Activated B cell treated with CpG ODN at 0.5 μM for 24 hours (primary cell): ENCODE measurements at regions not wholly inside any gene's neighbourhood (a gene's known extent, or its start where the extent isn't known, plus 50 kb on each side); places are given as distances from the start of the nearest gene placed in this dataset.

Experiments
- ATAC-seq: fragments of 200-7000 bp; cut with Tn5 transposase; one replicate; pipeline ENCODE4 v1.10.0; 2021; ENCODE audit warnings: low read depth, mild to moderate bottlenecking, moderate library complexity
- CTCF ChIA-PET: fragments of 350-600 bp; sonication (Branson Sonifier 250); formaldehyde crosslinking; loops from one replicate; lab custom pipeline; 2021; ENCODE audit warnings: antibody characterized with exemption; lab: Charles Lee
- POLR2A ChIA-PET: fragments of 350-600 bp; sonication (Branson Sonifier 250); formaldehyde crosslinking; loops from one replicate; lab custom pipeline; 2021; ENCODE audit warnings: antibody characterized with exemption; lab: Charles Lee
- DNase-seq: peaks from one replicate; pipeline ENCODE4 v3.0.0; 2022
- H3K27ac Mint-ChIP-seq: one replicate; pipeline ENCODE4 v1.8.0; 2020; ENCODE audit warnings: mixed read lengths
- H3K27me3 Mint-ChIP-seq: one replicate; pipeline ENCODE4 v1.8.0; 2021; ENCODE audit warnings: mixed read lengths
- H3K36me3 Mint-ChIP-seq: one replicate; pipeline ENCODE4 v1.8.0; 2021; ENCODE audit warnings: low read depth, mixed read lengths
- H3K4me1 Mint-ChIP-seq: one replicate; pipeline ENCODE4 v1.8.0; 2021; ENCODE audit warnings: mixed read lengths
- H3K4me3 Mint-ChIP-seq: one replicate; pipeline ENCODE4 v1.8.0; 2020; ENCODE audit warnings: mild to moderate bottlenecking, mixed read lengths
- H3K9me3 Mint-ChIP-seq: one replicate; pipeline ENCODE4 v1.8.0; 2020; ENCODE audit warnings: mixed read lengths
- intact Hi-C: fragments of 100-400 bp; cut with micrococcal nuclease; formaldehyde crosslinking; loops from one replicate; pipeline ENCODE4 v1.15.1; 2024
- TF ChIP-seq, protein P1 (sequence below): fragments of 200-600 bp; IDR thresholded peaks from one replicate; pipeline ENCODE4 v1.8.0; 2022; ENCODE audit warnings: antibody characterized with exemption, mild to moderate bottlenecking

DNA sequence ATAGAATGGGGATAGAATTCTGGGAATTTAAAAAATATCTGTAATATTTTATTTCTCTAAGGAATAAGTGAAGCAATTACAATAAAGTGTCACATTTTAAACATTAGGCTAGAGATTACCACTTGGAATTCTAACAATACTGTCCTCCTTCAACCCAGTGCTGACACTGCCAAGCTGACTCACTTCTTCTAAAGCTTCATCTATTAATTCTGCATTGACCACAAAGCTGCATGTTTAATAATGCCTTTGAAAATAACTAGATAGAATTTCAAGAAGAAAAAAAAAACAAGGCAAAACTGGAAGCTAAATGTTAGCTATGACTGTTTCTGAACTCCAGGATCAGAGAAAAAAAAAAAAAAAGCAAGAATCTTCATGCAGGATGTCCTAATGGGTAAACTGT is 970.7 kb upstream of the FBXO33 start:
- H3K9me3 Mint-ChIP-seq: peaks cover 10% of the 10 kb centered on the region
- no peaks in the 10 kb centered on the region for H3K4me1 Mint-ChIP-seq
- POLR2A ChIA-PET: no interaction called here
- H3K27me3 Mint-ChIP-seq: no peaks in the 10 kb centered on the region
- ATAC-seq: no peak
- no peak overlapping the region for H3K27ac Mint-ChIP-seq
- TF ChIP-seq, protein P1, sequence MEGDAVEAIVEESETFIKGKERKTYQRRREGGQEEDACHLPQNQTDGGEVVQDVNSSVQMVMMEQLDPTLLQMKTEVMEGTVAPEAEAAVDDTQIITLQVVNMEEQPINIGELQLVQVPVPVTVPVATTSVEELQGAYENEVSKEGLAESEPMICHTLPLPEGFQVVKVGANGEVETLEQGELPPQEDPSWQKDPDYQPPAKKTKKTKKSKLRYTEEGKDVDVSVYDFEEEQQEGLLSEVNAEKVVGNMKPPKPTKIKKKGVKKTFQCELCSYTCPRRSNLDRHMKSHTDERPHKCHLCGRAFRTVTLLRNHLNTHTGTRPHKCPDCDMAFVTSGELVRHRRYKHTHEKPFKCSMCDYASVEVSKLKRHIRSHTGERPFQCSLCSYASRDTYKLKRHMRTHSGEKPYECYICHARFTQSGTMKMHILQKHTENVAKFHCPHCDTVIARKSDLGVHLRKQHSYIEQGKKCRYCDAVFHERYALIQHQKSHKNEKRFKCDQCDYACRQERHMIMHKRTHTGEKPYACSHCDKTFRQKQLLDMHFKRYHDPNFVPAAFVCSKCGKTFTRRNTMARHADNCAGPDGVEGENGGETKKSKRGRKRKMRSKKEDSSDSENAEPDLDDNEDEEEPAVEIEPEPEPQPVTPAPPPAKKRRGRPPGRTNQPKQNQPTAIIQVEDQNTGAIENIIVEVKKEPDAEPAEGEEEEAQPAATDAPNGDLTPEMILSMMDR: no peak
- H3K4me3 Mint-ChIP-seq: no peak overlapping the region
- CTCF ChIA-PET: no interaction called here
- no peak for DNase-seq
- intact Hi-C loops: no loop called here
- no peaks in the 10 kb centered on the region for H3K36me3 Mint-ChIP-seq

DNA sequence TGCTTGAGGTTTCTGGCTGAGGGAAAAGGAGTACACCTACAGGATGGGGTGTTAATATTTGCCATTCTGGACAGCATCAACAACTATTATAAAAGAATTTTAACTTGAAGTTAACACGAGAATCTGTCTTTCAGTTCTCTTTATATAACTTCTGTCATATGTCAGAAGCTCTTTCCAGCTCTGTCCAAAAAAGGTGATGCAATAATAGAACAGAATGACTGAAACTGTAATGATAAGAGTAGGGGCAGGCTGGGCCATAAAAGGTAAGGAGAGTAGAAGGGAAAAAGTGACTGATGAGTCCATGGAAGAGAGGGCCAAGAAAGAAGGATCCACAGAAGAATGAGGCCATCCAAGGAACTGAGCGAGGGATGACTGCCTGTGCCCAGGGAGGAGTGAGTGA is 966.7 kb upstream of the FBXO33 start:
- H3K27ac Mint-ChIP-seq: no peak overlapping the region
- TF ChIP-seq, protein P1: no peak
- CTCF ChIA-PET: no interaction called here

DNA sequence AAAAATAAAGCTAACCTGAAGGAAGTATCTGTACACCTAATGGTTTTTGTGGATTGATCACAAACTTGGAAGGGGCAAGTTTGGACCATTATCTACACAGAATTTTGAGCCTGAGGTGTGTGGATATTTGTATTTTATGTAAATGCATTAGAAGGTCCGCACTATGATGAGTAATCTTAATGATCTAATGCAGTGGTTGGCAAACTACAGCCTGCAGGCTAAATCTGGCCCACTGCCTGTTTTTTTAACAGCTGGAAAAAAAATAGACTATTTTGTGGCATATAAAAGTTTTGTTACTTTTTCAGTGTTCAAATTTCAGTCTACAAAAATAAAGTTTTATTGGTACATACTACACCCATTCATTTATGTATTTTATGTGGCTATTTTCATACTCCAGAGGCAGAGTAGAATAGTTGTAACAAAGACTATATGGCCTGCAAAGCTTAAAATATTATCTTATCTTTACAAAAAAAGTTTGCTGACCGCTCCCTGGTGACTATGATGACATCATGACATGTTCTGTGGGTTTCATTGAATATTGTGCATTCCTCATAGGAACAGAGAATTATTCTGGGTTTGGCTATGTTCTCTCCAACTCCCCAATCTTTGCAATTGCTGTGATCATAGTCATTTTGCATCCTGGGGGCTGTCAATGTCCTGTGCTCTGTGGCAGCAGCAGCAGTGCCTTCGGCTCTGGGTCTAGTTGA is 962.6 kb upstream of the FBXO33 start:
- no peak for DNase-seq
- no peaks in the 10 kb centered on the region for H3K27me3 Mint-ChIP-seq
- no peak overlapping the region for H3K27ac Mint-ChIP-seq
- no peak for ATAC-seq
- no peaks in the 10 kb centered on the region for H3K9me3 Mint-ChIP-seq
- ChIA-PET POLR2A (no interaction called here), CTCF (no interaction called here)
- intact Hi-C loops: no loop called here
- TF ChIP-seq, protein P1: no peak
- no peaks in the 10 kb centered on the region for H3K4me1 Mint-ChIP-seq
- no peaks in the 10 kb centered on the region for H3K36me3 Mint-ChIP-seq
- no peak overlapping the region for H3K4me3 Mint-ChIP-seq

More for the DNA sequence above, 966.7 kb upstream of the FBXO33 start:
- ATAC-seq: no peak
- Mint-ChIP-seq H3K36me3 (no peaks in the 10 kb centered on the region), H3K9me3 (peaks cover 2% of the 10 kb centered on the region), H3K4me1 (no peaks in the 10 kb centered on the region), H3K4me3 (no peak overlapping the region), H3K27me3 (no peaks in the 10 kb centered on the region)
- no peak for DNase-seq
- POLR2A ChIA-PET: no interaction called here
- intact Hi-C loops: no loop called here

DNA sequence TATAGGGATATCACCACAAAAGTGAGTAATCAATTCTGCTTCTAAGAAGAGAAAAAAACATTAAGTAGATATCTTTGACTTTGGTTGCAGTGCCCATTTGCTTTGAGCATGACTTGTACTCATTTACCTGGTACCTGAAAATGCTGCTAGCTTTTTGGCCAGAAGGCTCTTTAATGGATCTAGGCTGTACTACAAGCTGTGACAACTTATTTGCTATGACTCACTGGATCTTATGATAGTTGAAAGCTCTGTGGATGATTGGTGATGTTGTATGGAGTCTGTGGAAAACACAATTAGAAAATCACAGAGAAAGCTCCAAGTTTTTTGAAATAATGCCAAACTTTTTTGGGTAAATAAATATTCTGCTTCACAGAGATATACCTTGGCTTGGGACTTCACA is 960.9 kb upstream of the FBXO33 start:
- no peaks in the 10 kb centered on the region for H3K36me3 Mint-ChIP-seq
- POLR2A ChIA-PET: no interaction called here
- no peak overlapping the region for H3K4me3 Mint-ChIP-seq
- H3K9me3 Mint-ChIP-seq: no peaks in the 10 kb centered on the region
- CTCF ChIA-PET: no interaction called here
- H3K4me1 Mint-ChIP-seq: no peaks in the 10 kb centered on the region
- TF ChIP-seq, protein P1: no peak
- no peak overlapping the region for H3K27ac Mint-ChIP-seq
- intact Hi-C loops: no loop called here
- no peak for ATAC-seq
- no peaks in the 10 kb centered on the region for H3K27me3 Mint-ChIP-seq
- no peak for DNase-seq

DNA sequence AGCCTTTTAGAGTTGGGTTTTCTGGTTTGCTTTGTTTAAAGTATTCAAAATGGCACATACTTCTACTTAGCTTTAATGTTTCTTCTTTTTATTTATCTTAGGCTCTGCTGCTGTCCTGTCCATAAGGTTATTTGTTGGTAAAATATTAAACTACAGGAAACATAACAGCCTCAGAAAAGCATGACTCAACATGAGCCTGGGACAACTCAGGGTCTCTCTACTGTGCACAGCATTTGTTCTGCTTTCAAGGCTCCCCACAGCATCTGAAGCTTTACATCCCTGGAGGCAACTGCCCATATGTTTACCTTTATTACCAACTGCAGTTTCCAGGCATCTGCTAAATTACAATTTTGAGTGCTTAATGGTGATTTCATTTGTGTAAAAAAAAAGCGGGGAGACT is 954.2 kb upstream of the FBXO33 start:
- Mint-ChIP-seq H3K9me3 (no peaks in the 10 kb centered on the region), H3K27me3 (no peaks in the 10 kb centered on the region), H3K27ac (no peak overlapping the region), H3K36me3 (no peaks in the 10 kb centered on the region), H3K4me3 (no peak overlapping the region), H3K4me1 (no peaks in the 10 kb centered on the region)
- no peak for ATAC-seq
- POLR2A ChIA-PET: no interaction called here
- TF ChIP-seq, protein P1: no peak
- DNase-seq: no peak
- intact Hi-C loops: no loop called here
- CTCF ChIA-PET: no interaction called here
